Testis (tissue), 2 donors: ENCODE measurements at regions not wholly inside any gene's neighbourhood (a gene's known extent, or its start where the extent isn't known, plus 50 kb on each side); places are given as distances from the start of the nearest gene placed in this dataset.
"Not testable (repeated sequence)": the region's sequence is repeated elsewhere in the genome, so short reads cannot be mapped to it uniquely, and the experiment has no call there.

Experiments
- DNase-seq: peaks from one replicate; pipeline ENCODE4 v3.0.0-alpha.2; 2019
- H3K27ac ChIP-seq, 2 donors: fragments of 200-600 bp; sonication (generic); one replicate each; pipeline ENCODE4 v1.5.1; 2019
- H3K27me3 ChIP-seq: fragments of 200-600 bp; sonication (generic); one replicate; pipeline ENCODE4 v1.5.1; 2019
- H3K36me3 ChIP-seq: fragments of 200-600 bp; sonication (generic); one replicate; pipeline ENCODE4 v1.5.1; 2017; ENCODE audit warnings: low read depth; ENCODE audit errors: missing control alignments
- H3K4me1 ChIP-seq: fragments of 200-600 bp; sonication (generic); one replicate; pipeline ENCODE4 v1.5.1; 2019
- H3K4me3 ChIP-seq, 2 donors: fragments of 200-600 bp; sonication (generic); one replicate each; pipeline ENCODE4 v1.5.1; 2017 to 2019
- H3K9me3 ChIP-seq: fragments of 200-600 bp; sonication (generic); one replicate; pipeline ENCODE4 v1.5.1; 2017
- CTCF ChIP-seq, 3 experiments: fragments of 450-650 bp in 2 of 3; fragments of 200-600 bp in 1 of 3; sonication (generic) in 1 of 3; IDR thresholded peaks; one replicate each; pipeline ENCODE4 v1.5.1; 2016 to 2019; ENCODE audit warnings: antibody characterized with exemption in 3 of 3, mild to moderate bottlenecking in 2 of 3, moderate library complexity in 1 of 3
- POLR2A ChIP-seq: fragments of 450-650 bp; IDR thresholded peaks from one replicate; pipeline ENCODE4 v1.6.1; 2017; ENCODE audit warnings: antibody characterized with exemption, mild to moderate bottlenecking, moderate library complexity
- WGBS, 2 donors: methylation state at CpG; one replicate each; pipeline ENCODE4 v1.1.5; 2018; 5-methylcytosine and 5-hydroxymethylcytosine counted together
- intact Hi-C: fragments of 100-400 bp; cut with DNase I; formaldehyde crosslinking; loops from one replicate; pipeline ENCODE4 v1.15.1; 2023; ENCODE audit warnings: low total_unique reads

- Histone ChIP-seq H3K27ac (no peak overlapping the region), H3K27me3 (no peaks in the 10 kb centered on the region), H3K9me3 (no peaks in the 10 kb centered on the region), H3K36me3 (no peaks in the 10 kb centered on the region), H3K4me1 (no peaks in the 10 kb centered on the region), H3K4me3 (no peak overlapping the region)
- intact Hi-C loops = no loop called here
- WGBS, 2 donors = 95 to 97% methylated on average over 2 of the region's 2 CpGs
- no peak for DNase-seq
- TF ChIP-seq CTCF (IDR thresholded peaks at IDR 0.05) = no peak
Observed at GRCh38 chr18:52242711-52243110, 97.3 kb upstream of the DCC start.

GRCh38 chr18:52244658-52245057 is 95.3 kb upstream of the DCC start:
- no peaks in the 10 kb centered on the region for H3K9me3 ChIP-seq
- intact Hi-C loops = no loop called here
- WGBS, 2 donors = 78 to 81% methylated on average over 2 of the region's 2 CpGs
- H3K27me3 ChIP-seq = no peaks in the 10 kb centered on the region
- H3K4me3 ChIP-seq = no peak overlapping the region
- H3K36me3 ChIP-seq = no peaks in the 10 kb centered on the region
- TF ChIP-seq CTCF (IDR thresholded peaks at IDR 0.05) = no peak
- no peak for TF ChIP-seq POLR2A
- DNase-seq = no peak
- no peak overlapping the region for H3K27ac ChIP-seq
- no peaks in the 10 kb centered on the region for H3K4me1 ChIP-seq

GRCh38 chr18:52254367-52254766 is 85.6 kb upstream of the DCC start:
- Histone ChIP-seq H3K27ac (no peak overlapping the region), H3K4me3 (no peak overlapping the region), H3K4me1 (no peaks in the 10 kb centered on the region), H3K9me3 (no peaks in the 10 kb centered on the region), H3K36me3 (no peaks in the 10 kb centered on the region), H3K27me3 (no peaks in the 10 kb centered on the region)
- TF ChIP-seq POLR2A = no peak
- no peak for TF ChIP-seq CTCF (IDR thresholded peaks at IDR 0.05)
- intact Hi-C loops = no loop called here
- 86 to 91% methylated on average over 3 of the region's 3 CpGs for WGBS, 2 donors
- DNase-seq = no peak

GRCh38 chr18:52257417-52257816 is 82.6 kb upstream of the DCC start:
- H3K9me3 ChIP-seq, intact Hi-C loops, H3K4me3 ChIP-seq, H3K36me3 ChIP-seq, H3K27ac ChIP-seq, H3K27me3 ChIP-seq, DNase-seq, H3K4me1 ChIP-seq: not testable (repeated sequence)
- 86 to 96% methylated on average over 2 to 3 of the region's 3 CpGs for WGBS, 2 donors

GRCh38 chr18:52275817-52276216 is 64.2 kb upstream of the DCC start:
- intact Hi-C loops = no loop called here
- Histone ChIP-seq H3K4me1 (no peaks in the 10 kb centered on the region), H3K4me3 (no peak overlapping the region), H3K27me3 (no peaks in the 10 kb centered on the region), H3K27ac (no peak overlapping the region), H3K36me3 (no peaks in the 10 kb centered on the region), H3K9me3 (no peaks in the 10 kb centered on the region)
- TF ChIP-seq POLR2A (no peak), CTCF (IDR thresholded peaks at IDR 0.05) (no peak)
- DNase-seq = no peak
